ENCODE measurements at regions not wholly inside any gene's neighbourhood (a gene's known extent, or its start where the extent isn't known, plus 50 kb on each side); places are given as distances from the start of the nearest gene placed in this dataset.

GRCh38 chr7:51977913-51978312, 661.3 kb upstream of the COBL start:
- no peaks in the 10 kb centered on the region for H3K4me1 Mint-ChIP-seq (ENCODE audit: low read depth)
- H3K9me3 Mint-ChIP-seq: peaks cover 9% of the 10 kb centered on the region
- intact Hi-C loops (cut with micrococcal nuclease): no loop called here
- H3K27ac Mint-ChIP-seq: no peak overlapping the region
- H3K36me3 Mint-ChIP-seq (ENCODE audit: low read depth): no peaks in the 10 kb centered on the region
- no peaks in the 10 kb centered on the region for H3K27me3 Mint-ChIP-seq
- no peak overlapping the region for H3K4me3 Mint-ChIP-seq

GRCh38 chr7:51973939-51974338, 657.3 kb upstream of the COBL start:
- Mint-ChIP-seq H3K27me3 (no peaks in the 10 kb centered on the region), H3K9me3 (peaks cover 26% of the 10 kb centered on the region), H3K4me1 (ENCODE audit: low read depth) (no peaks in the 10 kb centered on the region), H3K27ac (no peak overlapping the region), H3K4me3 (no peak overlapping the region), H3K36me3 (ENCODE audit: low read depth) (no peaks in the 10 kb centered on the region)
- intact Hi-C loops (cut with micrococcal nuclease): no loop called here

DNA sequence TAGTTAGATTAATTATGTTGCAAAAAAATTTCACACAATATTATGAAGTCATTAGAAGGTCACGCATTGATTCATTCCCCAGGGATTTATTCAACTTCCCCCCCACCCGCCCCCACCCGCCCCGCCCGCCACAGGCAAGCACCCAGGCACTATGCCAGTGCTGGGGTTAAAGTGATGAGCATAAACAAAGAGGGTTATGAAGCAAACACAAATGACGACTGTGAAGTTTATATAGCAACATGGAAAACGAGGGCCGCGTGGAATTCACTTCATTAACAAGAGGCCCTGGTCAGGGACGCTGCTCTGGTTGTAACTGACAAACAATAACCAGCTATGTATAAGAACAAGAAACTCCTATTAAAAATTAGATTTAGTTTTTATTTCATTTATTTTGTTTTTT, 656.5 kb upstream of the COBL start:
- Mint-ChIP-seq H3K4me3 (no peak overlapping the region), H3K4me1 (ENCODE audit: low read depth) (no peaks in the 10 kb centered on the region)

GRCh38 chr7:51970961-51971665, 654.5 kb upstream of the COBL start:
- no peaks in the 10 kb centered on the region for H3K4me1 Mint-ChIP-seq (ENCODE audit: low read depth)
- peaks cover 34% of the 10 kb centered on the region for H3K9me3 Mint-ChIP-seq
- H3K27ac Mint-ChIP-seq: no peak overlapping the region
- no peak overlapping the region for H3K4me3 Mint-ChIP-seq
- intact Hi-C loops (cut with micrococcal nuclease): no loop called here
- H3K27me3 Mint-ChIP-seq: no peaks in the 10 kb centered on the region
- no peaks in the 10 kb centered on the region for H3K36me3 Mint-ChIP-seq (ENCODE audit: low read depth)

More for the DNA sequence above, 656.5 kb upstream of the COBL start:
- Mint-ChIP-seq H3K27ac (no peak overlapping the region), H3K27me3 (no peaks in the 10 kb centered on the region), H3K36me3 (ENCODE audit: low read depth) (no peaks in the 10 kb centered on the region), H3K9me3 (peaks cover 22% of the 10 kb centered on the region)
- intact Hi-C loops (cut with micrococcal nuclease): no loop called here

DNA sequence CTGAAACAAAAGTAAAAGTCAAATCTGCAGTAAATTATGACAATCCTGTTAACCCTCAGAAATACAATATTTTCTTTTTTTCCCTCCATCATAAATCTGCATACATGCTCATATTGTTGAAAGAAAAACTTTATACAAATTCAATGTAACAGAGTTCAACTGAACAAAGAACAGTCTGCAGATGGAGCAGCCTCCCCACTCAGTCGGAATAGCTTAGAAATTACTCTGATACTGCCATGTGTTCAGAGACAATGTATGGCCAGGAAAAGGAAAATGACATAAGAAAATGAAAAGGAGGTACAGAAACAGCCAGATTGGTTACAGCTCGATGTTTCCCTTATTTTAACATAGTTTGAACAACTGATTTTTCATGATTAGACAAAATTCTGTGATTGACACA, 651.9 kb upstream of the COBL start:
- peaks cover 34% of the 10 kb centered on the region for H3K9me3 Mint-ChIP-seq
- H3K27me3 Mint-ChIP-seq: no peaks in the 10 kb centered on the region
- H3K4me3 Mint-ChIP-seq: no peak overlapping the region
- intact Hi-C loops (cut with micrococcal nuclease): no loop called here
- H3K36me3 Mint-ChIP-seq (ENCODE audit: low read depth): no peaks in the 10 kb centered on the region
- no peaks in the 10 kb centered on the region for H3K4me1 Mint-ChIP-seq (ENCODE audit: low read depth)
- no peak overlapping the region for H3K27ac Mint-ChIP-seq

GRCh38 chr7:51965454-51965853, 648.8 kb upstream of the COBL start:
- H3K27ac Mint-ChIP-seq: no peak overlapping the region
- intact Hi-C loops (cut with micrococcal nuclease): no loop called here
- H3K36me3 Mint-ChIP-seq (ENCODE audit: low read depth): no peaks in the 10 kb centered on the region
- peaks cover 23% of the 10 kb centered on the region for H3K9me3 Mint-ChIP-seq
- no peak overlapping the region for H3K4me3 Mint-ChIP-seq
- no peaks in the 10 kb centered on the region for H3K4me1 Mint-ChIP-seq (ENCODE audit: low read depth)
- no peaks in the 10 kb centered on the region for H3K27me3 Mint-ChIP-seq

DNA sequence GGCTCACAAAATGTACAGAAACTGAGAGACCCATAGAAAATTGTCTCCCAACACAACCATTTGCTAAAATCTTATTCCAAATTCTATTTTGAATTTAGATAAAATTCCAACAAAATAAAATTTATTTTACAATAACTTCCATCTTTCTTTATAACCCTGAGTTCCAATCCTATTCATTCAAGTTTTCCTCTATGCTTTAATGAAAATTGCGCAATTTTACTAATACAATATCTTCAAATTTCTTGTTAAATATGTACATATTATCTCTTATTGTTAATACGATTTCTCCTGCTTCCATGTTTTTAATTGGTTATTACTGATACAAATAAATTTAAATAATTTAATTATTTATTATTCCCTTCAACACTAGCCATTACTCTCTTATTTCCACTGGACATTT, 645.2 kb upstream of the COBL start:
- Mint-ChIP-seq H3K27ac (no peak overlapping the region), H3K9me3 (peaks cover 47% of the 10 kb centered on the region)
- intact Hi-C loops (cut with micrococcal nuclease): no loop called here

GRCh38 chr7:51950813-51951212, 634.2 kb upstream of the COBL start:
- Mint-ChIP-seq H3K27ac (no peak overlapping the region), H3K4me1 (ENCODE audit: low read depth) (no peaks in the 10 kb centered on the region)
- intact Hi-C loops (cut with micrococcal nuclease): no loop called here

More for the DNA sequence above, 645.2 kb upstream of the COBL start:
- H3K36me3 Mint-ChIP-seq (ENCODE audit: low read depth): no peaks in the 10 kb centered on the region
- H3K4me1 Mint-ChIP-seq (ENCODE audit: low read depth): no peaks in the 10 kb centered on the region
- no peak overlapping the region for H3K4me3 Mint-ChIP-seq
- H3K27me3 Mint-ChIP-seq: no peaks in the 10 kb centered on the region

DNA sequence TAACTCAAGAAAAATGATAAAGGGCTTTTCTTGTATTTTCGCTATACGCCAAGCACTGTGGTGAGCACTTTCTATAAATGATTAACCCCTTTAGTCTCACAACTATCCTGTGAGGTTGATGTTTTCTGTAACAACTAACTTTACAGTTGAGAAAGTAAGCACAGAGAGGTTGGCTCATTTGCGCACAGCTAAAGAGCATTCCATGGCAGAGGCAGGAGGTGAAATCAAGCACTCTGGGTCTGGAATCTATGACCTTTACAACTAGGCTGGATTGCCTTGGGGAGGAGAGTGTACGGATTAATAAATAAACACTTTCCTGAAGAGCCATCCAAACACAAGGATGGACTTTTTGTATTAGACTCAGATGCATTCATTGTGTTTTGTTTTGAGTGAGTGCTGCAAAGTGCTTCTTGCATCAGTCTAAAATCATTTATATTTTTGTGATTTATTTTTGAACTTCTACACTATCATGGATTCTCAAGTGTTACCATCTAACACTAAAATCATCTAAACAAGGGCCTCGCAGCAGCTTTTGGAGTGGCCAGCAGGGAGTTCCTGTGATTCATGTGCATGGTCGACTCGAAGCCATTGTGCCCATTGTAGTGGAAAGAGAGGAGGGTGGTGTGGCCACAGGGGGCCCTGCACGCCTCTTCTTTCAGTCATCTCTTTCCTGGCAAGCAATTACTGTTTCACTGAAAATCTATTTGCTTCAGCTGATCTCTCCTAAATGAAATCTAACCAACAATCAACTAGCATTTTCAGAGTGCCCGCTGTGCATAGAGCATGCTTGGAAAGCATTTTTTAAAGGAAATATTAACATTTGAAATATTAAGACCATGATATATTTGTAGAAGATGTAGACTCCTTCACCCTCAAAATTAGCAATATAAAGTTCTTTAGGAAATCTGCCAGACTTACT, 633.4 kb upstream of the COBL start:
- H3K4me1 Mint-ChIP-seq (ENCODE audit: low read depth): no peaks in the 10 kb centered on the region
- H3K4me3 Mint-ChIP-seq: no peak overlapping the region
- no peak overlapping the region for H3K27ac Mint-ChIP-seq
- no peaks in the 10 kb centered on the region for H3K27me3 Mint-ChIP-seq
- H3K9me3 Mint-ChIP-seq: peaks cover 24% of the 10 kb centered on the region
- no peaks in the 10 kb centered on the region for H3K36me3 Mint-ChIP-seq (ENCODE audit: low read depth)
- intact Hi-C loops (cut with micrococcal nuclease): no loop called here

More at GRCh38 chr7:51950813-51951212, 634.2 kb upstream of the COBL start:
- no peaks in the 10 kb centered on the region for H3K27me3 Mint-ChIP-seq
- H3K36me3 Mint-ChIP-seq (ENCODE audit: low read depth): no peaks in the 10 kb centered on the region
- H3K4me3 Mint-ChIP-seq: no peak overlapping the region
- H3K9me3 Mint-ChIP-seq: peaks cover 19% of the 10 kb centered on the region

DNA sequence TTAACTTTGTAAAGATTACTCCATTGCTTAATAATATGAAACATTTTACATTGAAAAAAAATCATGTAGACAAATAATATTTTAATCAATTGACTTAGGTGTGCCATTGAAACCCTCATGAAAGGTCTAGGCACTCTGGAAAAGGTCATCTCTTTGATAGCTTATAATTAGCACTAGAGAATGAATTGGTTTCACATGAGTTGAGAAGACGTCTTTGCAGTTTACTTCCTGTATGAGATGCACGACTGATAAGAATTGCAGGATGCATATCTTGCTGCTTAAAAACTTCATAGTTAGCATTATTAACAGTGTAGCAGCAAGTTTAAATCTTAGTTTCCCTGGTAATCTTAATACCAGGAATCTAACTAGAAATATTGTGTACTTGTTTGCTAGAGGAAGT, 614.2 kb upstream of the COBL start:
- no peak overlapping the region for H3K4me3 Mint-ChIP-seq
- no peak overlapping the region for H3K27ac Mint-ChIP-seq
- H3K36me3 Mint-ChIP-seq (ENCODE audit: low read depth): no peaks in the 10 kb centered on the region
- peaks cover 32% of the 10 kb centered on the region for H3K9me3 Mint-ChIP-seq
- no peaks in the 10 kb centered on the region for H3K27me3 Mint-ChIP-seq
- intact Hi-C loops (cut with micrococcal nuclease): no loop called here
- H3K4me1 Mint-ChIP-seq (ENCODE audit: low read depth): no peaks in the 10 kb centered on the region

- Mint-ChIP-seq H3K9me3 (peaks cover 32% of the 10 kb centered on the region), H3K36me3 (ENCODE audit: low read depth) (no peaks in the 10 kb centered on the region), H3K4me3 (no peak overlapping the region), H3K27ac (no peak overlapping the region), H3K4me1 (ENCODE audit: low read depth) (no peaks in the 10 kb centered on the region), H3K27me3 (no peaks in the 10 kb centered on the region)
- intact Hi-C loops (cut with micrococcal nuclease): no loop called here
These were observed 613.2 kb upstream of the COBL start for GRCh38 chr7:51929818-51930217.

DNA sequence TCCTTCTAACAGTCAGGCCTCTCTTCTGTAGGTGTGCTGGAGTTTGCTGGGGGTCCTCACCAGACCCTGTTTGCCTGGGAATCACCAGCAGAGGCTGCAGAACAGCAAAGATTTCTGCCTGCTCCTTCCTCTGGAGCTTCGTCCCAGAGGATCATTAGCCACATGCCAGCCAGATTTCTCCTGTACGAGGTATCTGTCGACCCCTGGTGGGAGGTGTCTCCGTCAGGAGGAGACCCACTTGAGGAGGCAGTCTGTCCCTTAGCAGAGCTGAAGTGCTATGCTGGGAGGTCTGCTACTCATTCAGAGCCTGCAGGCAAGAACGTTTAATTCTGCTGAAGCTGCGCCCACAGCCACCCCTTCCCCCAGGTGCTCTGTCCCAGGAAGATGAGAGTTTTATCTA, 611.1 kb upstream of the COBL start:
- no peaks in the 10 kb centered on the region for H3K27me3 Mint-ChIP-seq
- H3K4me3 Mint-ChIP-seq: no peak overlapping the region
- no peaks in the 10 kb centered on the region for H3K36me3 Mint-ChIP-seq (ENCODE audit: low read depth)
- intact Hi-C loops (cut with micrococcal nuclease): no loop called here
- H3K9me3 Mint-ChIP-seq: peaks cover 32% of the 10 kb centered on the region
- H3K4me1 Mint-ChIP-seq (ENCODE audit: low read depth): no peaks in the 10 kb centered on the region
- no peak overlapping the region for H3K27ac Mint-ChIP-seq

- intact Hi-C loops (cut with micrococcal nuclease): no loop called here
- Mint-ChIP-seq H3K4me1 (ENCODE audit: low read depth) (no peaks in the 10 kb centered on the region), H3K9me3 (peaks cover 44% of the 10 kb centered on the region), H3K36me3 (ENCODE audit: low read depth) (no peaks in the 10 kb centered on the region), H3K27ac (no peak overlapping the region), H3K27me3 (no peaks in the 10 kb centered on the region), H3K4me3 (no peak overlapping the region)
These were observed 602.0 kb upstream of the COBL start for GRCh38 chr7:51918581-51918980.

GRCh38 chr7:51901489-51901840, 584.9 kb upstream of the COBL start:
- Mint-ChIP-seq H3K27me3 (no peaks in the 10 kb centered on the region), H3K27ac (no peak overlapping the region)

More at GRCh38 chr7:51901489-51901840, 584.9 kb upstream of the COBL start:
- Mint-ChIP-seq H3K4me1 (ENCODE audit: low read depth) (no peaks in the 10 kb centered on the region), H3K4me3 (no peak overlapping the region), H3K36me3 (ENCODE audit: low read depth) (no peaks in the 10 kb centered on the region), H3K9me3 (peaks cover 72% of the 10 kb centered on the region)
- intact Hi-C loops (cut with micrococcal nuclease): no loop called here

All from dendritic cell treated with granulocyte-macrophage colony-stimulating factor and Interleukin-4, amounts not matched to agents 40 ng/mL and 50 ng/mL, for 4 days (primary cell).